GM21367 (cell line): ENCODE measurements at regions not wholly inside any gene's neighbourhood (a gene's known extent, or its start where the extent isn't known, plus 50 kb on each side); places are given as distances from the start of the nearest gene placed in this dataset.
A peak's percentile ranks its signal among the peaks of the same experiment; 100 is the strongest.
"Not testable (repeated sequence)": the region's sequence is repeated elsewhere in the genome, so short reads cannot be mapped to it uniquely, and the experiment has no call there.

Experiments used
- ATAC-seq: cut with Tn5 transposase; IDR thresholded peaks from one replicate; pipeline ENCODE4 v1.9.1; 2021; ENCODE audit not compliant: unreplicated experiment

DNA sequence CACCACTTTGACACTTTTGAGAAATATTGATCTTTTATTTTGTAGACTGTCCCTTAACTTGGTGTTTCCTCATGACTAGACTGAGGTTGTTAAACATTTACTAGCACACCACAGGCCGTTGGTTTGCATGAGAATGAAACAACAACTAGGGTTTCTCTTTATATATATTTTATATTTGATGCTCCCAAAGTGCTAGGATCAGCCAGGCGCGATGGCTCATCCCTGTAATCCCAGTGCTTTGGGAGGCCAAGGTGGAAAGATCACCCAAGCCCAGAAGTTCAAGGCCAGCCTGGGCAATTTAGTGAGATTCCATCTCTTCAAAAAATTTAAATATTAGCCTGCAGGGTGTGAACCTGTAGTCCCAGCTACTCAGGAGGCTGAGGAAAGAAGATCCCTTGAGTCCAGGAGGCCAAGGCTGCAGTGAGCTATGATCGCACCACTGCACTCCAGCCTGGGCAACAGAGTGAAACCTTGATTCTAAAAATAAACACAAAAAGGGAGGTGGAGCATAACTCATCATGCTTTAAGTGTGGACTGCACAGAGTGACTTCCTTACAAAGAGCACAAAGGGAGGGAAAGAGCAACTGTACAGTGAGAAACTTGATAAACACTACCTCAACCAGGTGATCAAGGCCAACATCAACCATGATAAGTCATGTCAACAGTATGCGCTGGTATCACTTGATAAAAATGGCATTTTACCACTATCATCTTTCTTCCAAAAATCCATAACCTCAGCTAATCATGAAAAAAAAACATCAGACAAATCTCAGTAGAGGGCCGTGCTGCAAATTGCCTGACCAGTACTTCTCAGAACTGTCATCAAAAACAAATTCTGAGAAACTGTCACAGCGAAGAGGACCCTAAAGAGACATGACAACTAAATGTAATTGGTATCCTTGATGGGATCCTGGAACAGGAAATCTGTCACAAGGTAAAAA lies 72.8 kb upstream of the ATF7IP2 start:
- peak; percentile 58 for ATAC-seq

DNA sequence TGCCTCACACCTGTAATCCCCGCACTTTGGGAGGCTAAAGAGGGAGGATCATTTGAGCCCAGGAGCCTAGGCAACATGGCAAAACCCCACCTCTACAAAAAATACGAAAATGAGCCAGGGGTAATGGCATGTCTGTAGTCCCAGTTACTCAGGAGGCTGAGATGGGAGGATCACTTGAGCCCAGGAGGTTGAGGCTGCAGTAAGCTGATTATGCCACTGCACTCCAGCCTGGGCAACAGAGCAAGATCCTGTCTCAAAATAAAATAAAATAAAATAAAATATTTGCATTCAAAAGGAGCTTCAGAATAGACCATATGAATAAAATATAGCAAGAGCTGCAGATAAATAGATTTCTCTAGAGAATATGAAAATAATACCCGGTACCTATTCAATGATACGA lies 71.5 kb upstream of the ATF7IP2 start:
- no peak for ATAC-seq

DNA sequence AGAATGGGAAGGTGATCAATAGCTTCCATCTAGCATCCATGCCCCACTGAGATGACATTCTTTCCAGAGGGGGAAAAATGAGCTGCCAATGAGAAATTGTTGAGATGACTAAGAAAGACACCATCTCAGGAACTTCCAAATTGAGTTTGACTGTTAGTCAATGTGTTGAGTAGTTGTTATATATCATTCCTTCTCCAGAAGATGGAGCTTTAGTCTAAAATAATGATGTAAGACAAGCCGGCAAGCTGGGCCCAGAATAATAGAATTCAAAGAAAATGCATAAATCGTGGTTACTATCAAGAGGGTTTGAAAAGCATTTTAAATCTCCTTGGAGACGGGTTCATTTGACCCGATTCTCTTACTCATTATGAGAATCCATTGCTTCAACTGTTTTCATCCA lies 71.0 kb upstream of the ATF7IP2 start:
- ATAC-seq = no peak

DNA sequence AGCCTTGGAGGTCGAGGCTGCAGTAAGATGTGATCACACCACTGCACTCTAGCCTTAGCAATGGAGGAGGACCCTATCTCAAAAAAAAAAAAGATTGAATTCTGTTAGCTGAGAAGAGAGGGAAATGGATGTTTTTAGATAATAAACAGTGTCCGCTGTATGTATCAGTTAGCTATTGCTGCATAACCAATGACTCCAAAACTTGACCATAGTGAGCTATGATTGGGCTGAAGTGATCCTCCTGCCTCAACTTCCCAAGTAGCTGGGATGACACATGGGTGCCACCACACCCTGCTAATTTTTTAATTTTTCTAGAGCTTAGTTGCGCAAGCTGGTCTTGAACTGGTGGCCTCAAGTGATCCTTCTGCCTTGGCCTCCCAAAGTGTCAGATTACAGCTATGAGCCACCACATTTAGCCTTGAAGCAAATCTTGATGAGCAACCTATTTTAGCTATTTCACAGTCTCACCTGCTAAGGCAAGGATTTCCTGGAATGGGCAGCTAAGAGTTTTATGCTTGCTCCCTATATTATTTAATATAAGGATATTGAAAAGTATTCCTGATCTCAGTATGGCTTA lies 68.3 kb upstream of the ATF7IP2 start:
- no peak for ATAC-seq

DNA sequence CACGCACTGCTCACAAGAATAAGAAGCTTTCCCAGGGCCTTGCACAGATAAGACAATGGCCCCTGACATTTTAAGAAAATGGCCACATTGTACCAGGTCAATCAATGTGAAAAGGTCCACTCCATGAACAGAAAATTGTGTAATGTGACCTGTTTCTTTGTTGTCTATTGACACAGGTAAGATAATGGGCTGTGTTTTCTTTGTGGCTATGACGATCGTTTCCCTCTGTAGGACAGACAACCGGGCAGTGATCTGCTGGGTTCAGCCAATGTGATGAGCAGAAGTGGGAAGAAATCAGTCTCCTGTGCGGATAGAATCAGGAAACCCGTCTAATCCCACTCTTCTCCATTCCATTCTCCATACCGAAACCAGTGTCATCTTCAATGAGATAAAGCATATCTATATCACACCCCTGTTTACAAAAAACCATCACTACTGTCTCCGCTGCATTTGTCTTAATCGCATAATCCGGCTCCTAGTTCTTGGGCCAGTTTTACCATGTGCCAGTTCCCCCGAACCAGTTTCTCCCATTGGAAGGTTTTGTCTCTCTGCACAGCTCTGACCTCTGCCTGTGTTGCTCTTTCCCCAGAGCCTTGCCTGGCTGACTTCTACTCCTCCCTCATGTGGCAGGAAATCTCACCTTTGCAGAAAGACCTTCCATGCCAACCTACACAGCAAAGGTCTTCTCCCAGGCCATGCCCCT lies 66.9 kb upstream of the ATF7IP2 start:
- ATAC-seq = no peak

DNA sequence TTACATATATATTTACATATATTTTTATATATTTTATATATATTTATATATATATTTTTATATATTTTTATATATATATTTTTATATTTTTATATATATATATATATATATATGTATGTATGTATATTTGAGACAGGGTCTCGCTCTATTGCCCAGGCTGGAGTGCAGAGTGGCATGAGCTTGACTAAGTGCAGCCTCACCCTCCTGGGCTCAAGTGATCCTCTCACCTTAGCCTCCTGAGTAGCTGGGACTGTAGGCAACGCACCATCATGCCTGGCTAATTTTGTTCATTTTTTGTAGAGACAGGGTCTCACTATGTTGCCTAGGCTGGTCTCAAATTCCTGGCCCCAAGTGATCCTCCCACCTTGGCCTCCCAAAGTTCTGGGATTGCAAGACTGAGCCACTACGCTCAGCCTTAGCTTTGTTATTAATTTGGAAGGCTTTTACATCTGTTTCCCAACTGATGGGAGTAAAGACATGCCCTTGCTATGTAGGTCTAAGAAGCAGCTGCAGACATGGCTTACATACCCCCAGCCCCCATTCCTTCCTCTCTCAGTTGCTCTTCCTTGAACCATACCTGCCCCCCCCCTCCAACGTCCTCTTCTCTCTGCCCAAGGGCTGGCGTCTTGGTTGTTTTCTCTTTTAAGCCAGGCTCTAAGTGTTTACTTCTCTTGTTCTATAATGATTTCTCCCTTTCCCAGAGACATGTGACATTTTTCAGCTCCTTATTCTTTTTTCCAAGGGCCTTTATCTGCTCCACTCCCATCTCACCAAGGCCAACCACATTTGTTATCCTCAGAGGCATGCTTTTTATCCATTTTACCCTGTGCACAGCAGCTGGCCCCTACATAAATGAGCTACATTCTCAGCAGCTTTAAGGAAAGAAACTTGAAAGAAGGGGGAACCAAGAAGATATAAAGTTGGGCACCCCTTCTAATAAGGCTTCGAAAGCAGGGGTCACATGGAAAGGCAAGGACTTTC lies 64.2 kb upstream of the ATF7IP2 start:
- ATAC-seq = no peak

DNA sequence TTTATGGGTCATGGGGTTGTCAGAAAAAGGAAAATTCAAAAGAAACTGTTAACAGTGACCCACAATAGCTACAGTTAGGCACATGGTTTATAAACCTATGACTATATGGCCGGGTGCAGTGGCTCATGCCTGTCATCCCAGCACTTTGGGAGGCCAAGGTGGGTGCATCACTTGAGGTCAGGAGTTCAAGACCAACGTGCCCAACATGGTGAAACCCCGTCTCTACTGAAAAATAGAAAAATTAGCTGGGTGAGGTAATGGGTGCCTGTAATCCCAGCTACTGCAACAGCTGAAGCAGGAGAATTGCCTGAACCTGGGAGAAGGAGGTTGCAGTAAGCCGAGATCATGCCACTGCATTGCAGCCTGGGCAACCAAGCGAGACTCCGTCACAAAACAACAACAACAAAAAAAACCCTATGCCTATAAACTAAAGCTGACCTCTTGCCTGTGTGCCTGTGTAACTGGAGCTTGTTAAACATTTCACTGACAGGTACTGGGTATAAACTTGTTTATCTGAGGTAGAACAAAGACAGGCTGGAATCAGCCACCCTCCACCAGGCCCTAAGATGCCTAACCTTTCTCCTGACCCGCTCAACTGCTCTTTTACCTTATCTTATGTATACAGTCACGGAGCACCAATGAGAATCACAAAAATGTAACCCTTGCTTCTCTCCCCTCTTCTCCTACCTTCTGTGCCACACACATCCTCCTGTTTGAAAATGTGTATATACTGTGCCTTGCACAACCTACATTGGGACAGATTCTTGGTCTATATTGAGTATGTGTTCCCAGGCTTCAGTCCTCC lies 62.9 kb upstream of the ATF7IP2 start:
- no peak for ATAC-seq

DNA sequence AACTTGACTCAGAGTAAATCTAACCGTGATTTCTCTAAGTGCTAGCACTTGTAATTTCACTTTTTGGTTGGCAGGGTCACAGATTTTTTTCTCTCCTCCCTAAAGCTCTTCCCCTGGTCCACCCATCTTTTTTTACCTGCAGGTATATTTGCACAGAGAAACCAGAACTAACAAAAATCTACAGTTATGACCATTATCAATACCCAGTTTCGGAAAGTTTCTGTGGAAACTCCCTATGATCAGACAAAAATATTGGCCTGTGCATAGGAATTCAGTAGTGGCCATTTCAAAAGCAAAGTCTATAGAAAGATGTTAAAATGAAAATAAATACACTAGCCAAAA lies 62.4 kb upstream of the ATF7IP2 start:
- no peak for ATAC-seq

DNA sequence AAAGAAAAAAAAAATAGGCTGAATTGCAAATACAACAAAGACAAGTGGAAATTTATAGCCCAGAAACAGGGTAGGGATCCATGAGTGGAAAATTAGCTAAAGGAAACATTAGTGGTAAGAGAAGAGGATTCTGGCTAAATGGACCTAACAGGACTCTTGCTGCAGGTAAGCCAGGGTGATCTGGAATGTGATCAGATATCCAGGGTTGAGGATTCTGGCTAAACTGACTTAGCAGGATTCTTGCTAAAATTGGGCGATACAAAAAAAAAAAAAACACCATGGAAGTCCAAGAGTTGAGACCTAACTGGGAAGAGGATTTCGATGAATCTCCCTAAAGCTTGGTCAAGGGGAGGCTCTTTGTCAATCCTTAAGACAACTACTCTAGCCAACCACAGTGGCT lies 61.7 kb upstream of the ATF7IP2 start:
- no peak for ATAC-seq

DNA sequence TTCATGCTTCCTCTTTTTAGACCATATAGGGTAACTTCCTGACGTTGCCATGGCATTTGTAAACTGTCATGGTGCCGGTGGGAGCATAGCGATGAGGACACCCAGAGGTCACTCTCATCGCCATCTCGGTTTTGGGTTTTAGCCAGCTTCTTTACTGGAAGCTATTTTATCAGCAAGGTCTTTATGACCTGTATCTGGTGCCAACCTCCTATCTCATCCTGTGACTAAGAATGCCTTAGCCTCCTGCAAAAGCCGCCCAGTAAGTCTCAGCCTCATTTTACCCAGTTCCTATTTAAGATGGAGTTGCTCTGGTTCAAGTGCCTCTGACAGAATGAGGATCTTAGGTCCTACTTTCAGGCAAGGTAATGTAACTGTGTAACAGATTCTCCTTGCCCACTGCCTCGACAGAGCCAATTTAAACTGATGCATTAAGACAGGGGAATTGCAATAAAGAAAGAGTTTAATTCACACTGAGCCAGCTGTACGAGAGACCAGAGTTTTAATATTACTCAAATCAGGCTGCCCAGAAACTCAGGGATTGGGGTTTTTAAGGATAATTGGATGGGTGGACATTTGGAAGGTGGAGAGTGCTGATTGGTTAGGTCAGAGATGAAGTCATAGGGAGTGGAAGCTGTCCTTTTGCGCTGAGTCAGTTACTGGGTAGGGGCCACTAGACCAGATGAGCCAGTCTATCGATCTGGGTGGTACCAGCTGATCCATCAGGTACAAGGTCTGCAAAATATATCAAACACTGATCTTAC lies 59.9 kb upstream of the ATF7IP2 start:
- ATAC-seq = no peak

DNA sequence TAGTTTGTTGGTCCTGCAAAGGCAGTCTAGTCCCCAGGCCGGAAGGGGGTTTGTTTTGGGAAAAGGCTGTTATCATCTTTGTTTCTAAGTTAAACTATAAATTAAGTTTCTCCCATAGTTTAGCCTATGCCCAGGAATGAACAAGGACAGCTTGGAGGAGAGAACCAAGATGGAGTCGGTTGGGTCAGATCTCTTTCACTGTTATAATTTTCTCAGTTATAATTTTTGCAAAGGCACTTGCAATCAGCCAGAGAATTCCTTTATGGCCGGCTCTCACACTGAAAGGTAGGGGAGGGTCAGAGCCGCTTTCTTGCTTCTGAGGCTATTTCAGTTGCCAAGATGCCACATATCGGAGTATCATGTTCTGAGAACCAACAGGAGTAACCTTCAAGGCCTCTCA lies 59.2 kb upstream of the ATF7IP2 start:
- ATAC-seq = no peak

DNA sequence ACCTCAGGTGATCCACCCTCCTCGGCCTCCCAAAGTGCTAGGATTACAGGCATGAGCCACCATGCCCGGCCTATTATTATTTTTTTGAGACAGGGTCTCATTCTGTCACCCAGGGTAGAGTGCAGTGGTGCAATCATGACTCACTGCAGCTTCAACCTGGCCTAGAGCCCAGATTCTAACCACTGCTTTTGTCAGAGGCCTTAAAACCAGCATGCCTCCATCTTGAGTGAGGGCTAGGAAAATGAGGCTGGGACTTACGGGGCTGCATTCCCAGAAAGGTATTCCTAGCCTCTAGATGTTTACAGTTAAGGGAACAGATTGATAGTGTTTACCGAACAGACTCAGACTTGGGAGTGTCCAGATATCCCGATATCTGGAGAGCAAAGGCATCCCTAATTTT lies 57.6 kb upstream of the ATF7IP2 start:
- ATAC-seq = not testable (repeated sequence)

DNA sequence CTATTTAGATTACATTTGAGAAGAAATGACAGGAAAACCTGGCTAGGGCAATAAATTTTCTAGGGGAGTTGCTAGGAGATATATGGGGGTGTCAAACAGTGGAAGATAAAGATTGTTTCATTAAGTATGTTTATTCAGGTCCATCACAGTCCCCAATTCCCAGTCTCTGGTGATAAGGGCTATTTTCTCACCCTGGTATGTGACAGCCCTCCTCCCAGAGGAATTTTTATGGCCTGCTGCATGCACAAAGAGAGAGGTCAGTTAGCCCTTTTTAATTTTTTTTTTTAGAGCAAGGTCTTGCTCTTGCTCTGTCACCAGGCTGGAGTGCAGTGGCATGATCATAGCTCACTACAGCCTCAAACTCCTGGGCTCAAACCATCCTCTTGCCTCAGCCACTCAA lies 53.6 kb upstream of the ATF7IP2 start:
- ATAC-seq = no peak

DNA sequence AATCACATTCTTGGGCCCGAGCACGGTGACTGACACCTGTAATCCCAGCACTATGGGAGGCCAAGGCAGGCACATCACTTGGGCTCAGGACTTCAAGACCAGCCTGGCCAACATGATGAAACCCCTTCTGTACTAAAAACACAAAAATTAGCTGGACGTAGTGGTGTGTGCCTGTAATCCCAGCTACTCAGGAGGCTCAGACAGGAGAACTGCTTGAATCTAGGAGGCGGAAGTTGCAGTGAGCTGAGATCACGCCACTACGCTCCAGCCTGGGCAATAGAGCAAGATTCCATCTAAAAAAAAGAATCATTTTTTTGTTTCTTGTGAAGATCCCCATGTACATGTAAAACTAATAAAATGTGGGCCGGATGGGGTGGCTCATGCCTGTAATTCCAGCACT lies 53.1 kb upstream of the ATF7IP2 start:
- ATAC-seq = no peak

DNA sequence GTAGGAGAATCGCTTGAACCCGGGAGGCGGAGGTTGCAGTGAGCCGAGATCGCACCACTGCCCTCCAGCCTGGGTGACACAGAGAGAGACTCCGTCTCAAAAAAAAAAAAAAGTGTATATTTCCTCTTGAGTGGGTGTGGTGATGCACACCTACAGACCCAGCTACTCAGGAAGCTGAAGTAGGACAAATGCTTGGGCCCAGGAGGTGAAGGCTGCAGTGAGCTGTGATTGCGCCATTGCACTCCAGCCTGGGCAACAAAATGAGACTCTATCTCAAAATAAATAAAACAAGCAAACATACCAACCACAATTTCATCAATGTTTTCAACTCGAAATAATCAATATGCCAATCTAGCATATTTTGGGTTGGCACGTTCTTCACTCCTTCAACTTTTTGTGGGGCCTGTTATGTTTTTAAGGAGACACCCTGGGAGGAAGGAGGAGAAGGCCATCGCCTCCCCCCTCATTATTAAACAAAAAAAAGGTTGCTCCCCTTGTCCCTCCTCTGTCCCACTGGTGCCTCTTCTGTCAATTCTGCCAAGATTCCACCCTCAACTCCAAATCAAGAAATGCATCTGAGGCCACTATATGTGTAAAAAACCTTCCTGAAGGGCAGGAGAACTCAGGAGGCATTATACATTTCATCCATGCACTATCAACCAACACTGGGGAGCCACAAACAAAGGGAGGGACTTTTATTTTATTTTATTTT lies 52.4 kb upstream of the ATF7IP2 start:
- ATAC-seq = no peak

DNA sequence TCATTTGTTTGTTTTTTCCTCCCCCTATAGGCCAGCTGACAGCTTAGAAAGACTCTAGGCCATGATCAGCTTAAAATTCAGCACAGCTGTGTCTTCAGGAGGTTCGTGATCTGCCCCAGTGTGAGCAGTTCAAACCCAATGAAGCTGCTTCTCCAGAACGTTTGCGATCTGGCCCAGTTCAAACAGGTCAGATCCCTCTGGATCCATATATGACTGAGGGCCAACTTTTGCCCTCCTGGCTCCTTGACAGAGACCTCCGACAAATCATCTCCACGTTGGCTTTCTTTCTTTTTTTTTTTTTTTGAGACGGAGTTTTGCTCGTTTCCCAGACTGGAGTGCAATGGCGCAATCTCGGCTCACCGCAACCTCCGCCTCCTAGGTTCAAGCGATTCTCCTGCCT lies 50.2 kb upstream of the ATF7IP2 start:
- no peak for ATAC-seq
